ENCODE measurements at regions not wholly inside any gene's neighbourhood (a gene's known extent, or its start where the extent isn't known, plus 50 kb on each side); places are given as distances from the start of the nearest gene placed in this dataset.

DNA sequence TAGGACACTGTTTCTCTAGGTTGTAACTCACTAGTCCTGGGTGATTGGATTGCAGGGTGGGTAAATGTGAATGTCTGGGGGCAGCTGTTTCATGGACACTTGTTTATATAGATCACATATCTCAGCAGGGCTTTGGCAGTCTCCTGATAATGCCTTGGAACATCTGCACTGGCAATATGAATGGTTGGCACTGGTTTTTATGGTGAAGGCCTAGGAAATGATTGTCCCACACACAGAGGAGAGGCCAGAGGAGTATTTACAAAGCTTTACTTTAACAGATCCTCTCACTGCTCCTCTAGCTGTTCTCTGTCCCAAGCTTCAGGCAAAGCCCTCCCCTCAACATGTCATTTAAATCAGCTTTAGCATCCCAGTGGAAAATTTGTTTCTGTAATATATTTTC, 171.3 kb upstream of the STEAP4 start:
- no peaks in the 10 kb centered on the region for H3K4me1 ChIP-seq (ENCODE audit: control insufficient read depth, extremely low read depth, insufficient read depth, low read length)
- H3K27ac ChIP-seq (ENCODE audit: control insufficient read depth, insufficient read depth, low read length) = no peak overlapping the region
- no peaks in the 10 kb centered on the region for H3K79me2 ChIP-seq (ENCODE audit: control insufficient read depth, insufficient read depth, low read length)
- H3K9ac ChIP-seq (ENCODE audit: control insufficient read depth, extremely low read depth, insufficient read depth, low read length) = no peak overlapping the region
- no peak overlapping the region for H2AFZ ChIP-seq (ENCODE audit: control insufficient read depth, low read length)
- H3K36me3 ChIP-seq (ENCODE audit: control insufficient read depth in 2 of 2, extremely low read depth in 1 of 2, insufficient read depth in 2 of 2, low read length in 2 of 2) = no peaks in the 10 kb centered on the region
- no peak overlapping the region for H3K4me2 ChIP-seq (ENCODE audit: control insufficient read depth, extremely low read depth, insufficient read depth, low read depth, low read length)
- dilution Hi-C loops (cut with MboI; ENCODE audit: extremely low pct_ligation_motif_present, low sequenced_read_pairs) = no loop called here
- no peaks in the 10 kb centered on the region for H3K9me3 ChIP-seq (ENCODE audit: control insufficient read depth, low read depth, low read length)
- no peak for TF ChIP-seq EZH2 (IDR thresholded peaks at IDR 0.05; ENCODE audit: low read length)
- TF ChIP-seq, protein P1, sequence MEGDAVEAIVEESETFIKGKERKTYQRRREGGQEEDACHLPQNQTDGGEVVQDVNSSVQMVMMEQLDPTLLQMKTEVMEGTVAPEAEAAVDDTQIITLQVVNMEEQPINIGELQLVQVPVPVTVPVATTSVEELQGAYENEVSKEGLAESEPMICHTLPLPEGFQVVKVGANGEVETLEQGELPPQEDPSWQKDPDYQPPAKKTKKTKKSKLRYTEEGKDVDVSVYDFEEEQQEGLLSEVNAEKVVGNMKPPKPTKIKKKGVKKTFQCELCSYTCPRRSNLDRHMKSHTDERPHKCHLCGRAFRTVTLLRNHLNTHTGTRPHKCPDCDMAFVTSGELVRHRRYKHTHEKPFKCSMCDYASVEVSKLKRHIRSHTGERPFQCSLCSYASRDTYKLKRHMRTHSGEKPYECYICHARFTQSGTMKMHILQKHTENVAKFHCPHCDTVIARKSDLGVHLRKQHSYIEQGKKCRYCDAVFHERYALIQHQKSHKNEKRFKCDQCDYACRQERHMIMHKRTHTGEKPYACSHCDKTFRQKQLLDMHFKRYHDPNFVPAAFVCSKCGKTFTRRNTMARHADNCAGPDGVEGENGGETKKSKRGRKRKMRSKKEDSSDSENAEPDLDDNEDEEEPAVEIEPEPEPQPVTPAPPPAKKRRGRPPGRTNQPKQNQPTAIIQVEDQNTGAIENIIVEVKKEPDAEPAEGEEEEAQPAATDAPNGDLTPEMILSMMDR (optimal IDR thresholded peaks at IDR 0.05 in 1 of 3, IDR thresholded peaks at IDR 0.05 in 1 of 3, conservative IDR thresholded peaks at IDR 0.05 in 1 of 3; ENCODE audit: extremely low read depth in 1 of 3, insufficient read depth in 2 of 3, low read length in 3 of 3) = no peak
- no peaks in the 10 kb centered on the region for H3K9me1 ChIP-seq (ENCODE audit: control insufficient read depth, extremely low read depth, insufficient read depth, low read length)
- H3K27me3 ChIP-seq (ENCODE audit: control insufficient read depth, extremely low read depth, insufficient read depth, low read length) = no peaks in the 10 kb centered on the region
- DNase-seq (ENCODE audit: low read depth, low spot score) (no peak), FAIRE-seq (no peak)
- no peak overlapping the region for H3K4me3 ChIP-seq (ENCODE audit: control insufficient read depth in 2 of 3, extremely low read depth in 1 of 3, insufficient read depth in 2 of 3, low read depth in 1 of 3, low read length in 3 of 3)
- H4K20me1 ChIP-seq (ENCODE audit: control insufficient read depth, extremely low read depth, insufficient read depth, low read length) = no peaks in the 10 kb centered on the region

DNA sequence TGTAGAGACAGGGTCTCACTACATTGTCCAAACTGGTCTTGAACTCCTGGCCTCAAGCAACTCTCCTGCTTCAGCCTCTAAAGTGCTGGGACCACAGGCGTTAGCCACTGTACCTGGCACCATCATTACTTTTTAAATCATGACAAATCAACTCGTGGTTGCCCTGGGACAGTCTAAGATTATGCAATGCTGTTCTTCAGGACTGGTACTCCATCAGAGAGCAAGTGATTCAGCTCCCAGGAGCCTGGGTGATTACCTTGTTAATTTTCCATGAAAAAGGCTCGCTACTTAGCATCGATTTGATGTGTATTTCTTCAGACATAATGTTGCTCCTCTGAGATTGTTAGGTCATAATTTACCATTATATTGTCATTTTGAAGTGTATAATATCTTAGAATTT, 158.9 kb upstream of the STEAP4 start:
- Histone ChIP-seq H4K20me1 (ENCODE audit: control insufficient read depth, extremely low read depth, insufficient read depth, low read length) (no peaks in the 10 kb centered on the region), H3K36me3 (ENCODE audit: control insufficient read depth in 2 of 2, extremely low read depth in 1 of 2, insufficient read depth in 2 of 2, low read length in 2 of 2) (no peaks in the 10 kb centered on the region), H3K27me3 (ENCODE audit: control insufficient read depth, extremely low read depth, insufficient read depth, low read length) (no peaks in the 10 kb centered on the region), H3K4me1 (ENCODE audit: control insufficient read depth, extremely low read depth, insufficient read depth, low read length) (no peaks in the 10 kb centered on the region), H3K79me2 (ENCODE audit: control insufficient read depth, insufficient read depth, low read length) (no peaks in the 10 kb centered on the region), H3K27ac (ENCODE audit: control insufficient read depth, insufficient read depth, low read length) (no peak overlapping the region), H3K9me1 (ENCODE audit: control insufficient read depth, extremely low read depth, insufficient read depth, low read length) (no peaks in the 10 kb centered on the region), H3K9ac (ENCODE audit: control insufficient read depth, extremely low read depth, insufficient read depth, low read length) (no peak overlapping the region), H3K4me2 (ENCODE audit: control insufficient read depth, extremely low read depth, insufficient read depth, low read depth, low read length) (no peak overlapping the region), H3K9me3 (ENCODE audit: control insufficient read depth, low read depth, low read length) (no peaks in the 10 kb centered on the region), H2AFZ (ENCODE audit: control insufficient read depth, low read length) (no peak overlapping the region), H3K4me3 (ENCODE audit: control insufficient read depth in 2 of 3, extremely low read depth in 1 of 3, insufficient read depth in 2 of 3, low read depth in 1 of 3, low read length in 3 of 3) (no peak overlapping the region)
- no peak for FAIRE-seq
- no peak for DNase-seq (ENCODE audit: low read depth, low spot score)
- dilution Hi-C loops (cut with MboI; ENCODE audit: extremely low pct_ligation_motif_present, low sequenced_read_pairs) = no loop called here
- TF ChIP-seq, protein P1 (optimal IDR thresholded peaks at IDR 0.05 in 1 of 3, IDR thresholded peaks at IDR 0.05 in 1 of 3, conservative IDR thresholded peaks at IDR 0.05 in 1 of 3; ENCODE audit: extremely low read depth in 1 of 3, insufficient read depth in 2 of 3, low read length in 3 of 3) = no peak
- no peak for TF ChIP-seq EZH2 (IDR thresholded peaks at IDR 0.05; ENCODE audit: low read length)
